Activated naive CD4-positive, alpha-beta T cell treated with anti-CD3 and anti-CD28 coated beads, Interleukin-2, amount 50 U/mL, for 72 hours (primary cell): ENCODE measurements at regions not wholly inside any gene's neighbourhood (a gene's known extent, or its start where the extent isn't known, plus 50 kb on each side); places are given as distances from the start of the nearest gene placed in this dataset.

Source experiments
- ATAC-seq, 2 donors: fragments of 150-1000 bp; cut with Tn5 transposase; 2 replicates each; pipeline ENCODE4 v1.10.0; 2021; ENCODE audit warnings: mild to moderate bottlenecking in 2 of 2, moderate library complexity in 2 of 2
- DNase-seq, 2 donors: peaks; one replicate each; pipeline ENCODE4 v3.0.0; 2021 to 2022; ENCODE audit warnings: low spot score in 2 of 2
- H3K27ac Mint-ChIP-seq, 2 donors: one replicate each; pipeline ENCODE4 v1.8.0; 2022; ENCODE audit warnings: mild to moderate bottlenecking in 2 of 2, mixed read lengths in 2 of 2
- H3K36me3 Mint-ChIP-seq, 2 donors: one replicate each; pipeline ENCODE4 v1.8.0; 2022; ENCODE audit warnings: mixed read lengths in 2 of 2
- H3K9me3 Mint-ChIP-seq, 2 donors: one replicate each; pipeline ENCODE4 v1.8.0; 2022; ENCODE audit warnings: mixed read lengths in 2 of 2

DNA sequence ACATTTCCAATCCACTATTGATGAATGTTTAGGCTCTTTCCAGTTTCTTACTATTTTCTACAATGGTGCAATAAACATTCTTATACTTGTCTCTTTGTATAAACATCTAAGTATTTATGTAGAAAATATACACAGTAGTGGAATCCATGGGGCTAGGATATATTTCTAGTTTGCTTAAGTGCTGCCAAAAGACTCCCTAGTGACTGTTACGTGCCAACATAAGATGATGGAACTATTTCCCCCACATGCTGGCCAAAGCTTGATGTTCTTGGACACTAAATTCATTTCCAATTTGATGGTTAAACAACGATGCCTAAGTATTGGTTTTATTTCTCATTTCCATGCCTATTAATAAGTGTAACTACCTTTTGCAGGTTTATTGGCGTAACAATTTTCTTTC is 378.4 kb upstream of the HNRNPA3 start:
- H3K27ac Mint-ChIP-seq, result no peak overlapping the region
- H3K9me3 Mint-ChIP-seq, result no peaks in the 10 kb centered on the region
- H3K36me3 Mint-ChIP-seq, result no peaks in the 10 kb centered on the region
- ATAC-seq, result no peak
- DNase-seq, result no peak

DNA sequence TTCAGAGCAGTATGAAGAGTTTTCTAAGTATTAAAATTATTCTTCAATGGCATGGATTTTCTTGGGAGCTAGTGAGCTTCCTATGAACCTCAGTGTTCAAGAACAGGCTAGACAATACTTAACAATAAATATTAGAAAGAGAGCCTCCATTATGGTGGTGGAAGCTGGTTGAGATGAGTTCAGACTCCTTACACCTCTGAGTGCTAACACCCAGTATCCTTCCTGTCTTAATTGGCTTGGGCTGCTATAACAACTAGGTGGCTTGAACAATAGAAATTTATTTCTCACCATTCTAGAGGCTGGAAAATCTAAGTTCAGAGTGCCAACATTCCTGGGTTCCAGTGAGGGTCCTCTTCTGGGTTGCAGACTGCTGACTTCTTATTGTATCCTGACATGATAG is 369.4 kb upstream of the HNRNPA3 start:
- H3K9me3 Mint-ChIP-seq, result peaks cover 3 to 8% of the 10 kb centered on the region in 2 donors
- no peaks in the 10 kb centered on the region for H3K36me3 Mint-ChIP-seq
- DNase-seq (no peak), ATAC-seq (no peak)
- no peak overlapping the region for H3K27ac Mint-ChIP-seq

DNA sequence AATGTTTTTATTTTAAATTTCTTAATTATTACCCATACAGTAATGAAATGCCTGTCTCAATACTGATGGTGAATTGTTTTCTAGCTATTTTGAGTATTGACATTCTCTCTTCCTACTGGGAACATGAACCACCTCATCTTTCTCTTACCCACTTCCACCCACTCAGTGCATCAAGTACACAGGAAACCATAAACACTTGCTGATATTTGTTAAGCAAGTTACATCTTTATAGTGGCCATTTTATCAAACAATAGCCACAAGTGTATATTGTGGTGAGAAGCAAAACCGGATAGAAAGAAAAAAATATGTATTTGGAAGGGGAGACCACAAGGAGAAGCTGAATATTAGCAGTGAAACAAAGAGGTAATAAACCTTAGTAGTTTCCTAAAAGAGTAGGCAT is 368.1 kb upstream of the HNRNPA3 start:
- H3K9me3 Mint-ChIP-seq, result peaks cover 3 to 11% of the 10 kb centered on the region in 2 donors
- H3K27ac Mint-ChIP-seq, result no peak overlapping the region
- DNase-seq, result no peak
- no peak for ATAC-seq
- H3K36me3 Mint-ChIP-seq, result no peaks in the 10 kb centered on the region

- no peak overlapping the region for H3K27ac Mint-ChIP-seq
- ATAC-seq, result no peak
These were observed 366.9 kb upstream of the HNRNPA3 start for GRCh38 chr2:176845718-176846117.

DNA sequence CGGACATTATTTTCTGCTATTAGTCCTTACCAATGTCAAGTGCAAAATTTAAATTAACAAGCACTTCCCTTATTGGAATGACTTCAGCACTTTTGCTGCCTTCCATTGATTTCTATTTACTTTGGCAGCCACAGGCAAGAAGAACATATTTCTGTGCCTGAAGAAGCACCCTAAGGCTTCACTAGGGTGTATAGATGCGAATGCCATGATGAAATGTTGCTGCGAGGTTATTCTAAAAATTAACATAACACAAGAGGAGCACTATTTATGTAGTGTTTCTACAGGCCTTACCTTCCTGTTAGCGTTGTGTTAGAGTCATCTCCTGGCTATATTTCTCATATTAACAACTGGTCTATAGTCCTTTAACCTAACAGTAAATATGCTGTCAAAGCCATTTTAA is 365.0 kb upstream of the HNRNPA3 start:
- Mint-ChIP-seq H3K36me3 (no peaks in the 10 kb centered on the region), H3K9me3 (peaks cover 3 to 12% of the 10 kb centered on the region in 2 donors), H3K27ac (no peak overlapping the region)
- no peak for DNase-seq
- no peak for ATAC-seq

More at GRCh38 chr2:176845718-176846117, 366.9 kb upstream of the HNRNPA3 start:
- DNase-seq, result no peak
- H3K9me3 Mint-ChIP-seq, result peaks cover 3 to 12% of the 10 kb centered on the region in 2 donors
- no peaks in the 10 kb centered on the region for H3K36me3 Mint-ChIP-seq

GRCh38 chr2:176848844-176849243 is 363.8 kb upstream of the HNRNPA3 start:
- no peak overlapping the region for H3K27ac Mint-ChIP-seq
- no peak for ATAC-seq
- DNase-seq, result no peak
- H3K36me3 Mint-ChIP-seq, result no peaks in the 10 kb centered on the region
- peaks cover 3 to 10% of the 10 kb centered on the region in 2 donors for H3K9me3 Mint-ChIP-seq

DNA sequence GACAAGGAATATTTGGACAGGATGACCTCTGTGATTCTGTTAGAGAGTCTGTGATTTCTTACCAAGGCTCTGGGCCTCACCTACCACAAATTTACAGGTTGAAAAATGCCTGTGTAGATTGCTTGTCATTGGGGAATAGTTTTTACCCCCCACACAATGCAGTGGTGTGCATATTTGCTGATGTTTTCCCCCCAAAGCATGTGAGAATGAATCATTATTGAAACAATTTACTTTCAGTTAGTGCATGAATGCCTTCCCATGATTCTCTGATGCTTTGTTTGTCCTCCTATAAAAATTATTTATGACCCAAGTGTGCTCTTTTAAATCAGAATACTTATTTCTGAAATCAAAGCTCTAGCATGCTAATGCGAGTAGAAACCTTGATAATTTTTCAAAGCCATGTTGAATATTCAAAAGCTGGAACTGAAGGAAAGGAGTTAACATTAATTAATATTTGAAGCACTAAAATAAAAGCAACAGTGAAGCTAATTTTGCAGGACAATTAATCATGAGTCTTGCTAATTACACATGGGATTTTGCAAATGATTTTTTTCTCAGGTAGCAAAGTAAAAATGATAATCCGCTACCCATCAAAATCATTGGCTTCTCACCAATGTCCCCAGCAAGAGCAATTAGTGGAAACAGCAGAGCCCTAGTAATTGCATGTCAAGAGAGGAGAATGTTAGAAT is 361.2 kb upstream of the HNRNPA3 start:
- no peak for ATAC-seq

DNA sequence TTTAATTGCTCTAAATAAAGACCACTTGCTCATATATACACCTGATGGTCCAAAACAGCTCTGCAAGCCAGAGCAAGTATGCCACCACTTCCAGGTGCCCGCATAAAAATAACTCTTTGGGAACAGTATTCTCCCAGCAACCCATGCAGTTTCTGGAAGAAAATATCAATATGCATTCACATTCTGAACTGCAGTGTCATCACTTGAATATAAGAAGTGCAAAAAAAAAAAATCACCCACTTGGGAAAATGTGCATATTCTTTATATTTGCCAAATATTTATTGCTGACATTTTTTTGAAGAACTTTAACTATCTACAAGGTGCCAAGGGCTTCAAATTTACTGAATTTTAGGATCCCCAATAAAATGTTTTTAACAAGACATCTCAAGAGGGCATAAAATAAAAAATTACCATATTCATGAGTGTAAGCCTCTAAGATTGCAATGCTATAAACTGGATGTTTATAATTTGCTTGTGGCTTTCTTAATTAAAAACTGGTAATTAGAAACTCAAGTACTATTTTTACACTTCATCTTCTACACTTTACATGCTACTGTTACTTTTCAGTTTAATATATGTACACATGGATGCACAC is 360.6 kb upstream of the HNRNPA3 start:
- Mint-ChIP-seq H3K36me3 (no peaks in the 10 kb centered on the region), H3K9me3 (peaks cover 3 to 9% of the 10 kb centered on the region in 2 donors), H3K27ac (no peak overlapping the region)
- DNase-seq (no peak), ATAC-seq (no peak)

More for the DNA sequence above, 361.2 kb upstream of the HNRNPA3 start:
- DNase-seq, result no peak
- H3K9me3 Mint-ChIP-seq, result peaks cover 0 to 4% of the 10 kb centered on the region in 2 donors
- no peak overlapping the region for H3K27ac Mint-ChIP-seq
- H3K36me3 Mint-ChIP-seq, result no peaks in the 10 kb centered on the region

DNA sequence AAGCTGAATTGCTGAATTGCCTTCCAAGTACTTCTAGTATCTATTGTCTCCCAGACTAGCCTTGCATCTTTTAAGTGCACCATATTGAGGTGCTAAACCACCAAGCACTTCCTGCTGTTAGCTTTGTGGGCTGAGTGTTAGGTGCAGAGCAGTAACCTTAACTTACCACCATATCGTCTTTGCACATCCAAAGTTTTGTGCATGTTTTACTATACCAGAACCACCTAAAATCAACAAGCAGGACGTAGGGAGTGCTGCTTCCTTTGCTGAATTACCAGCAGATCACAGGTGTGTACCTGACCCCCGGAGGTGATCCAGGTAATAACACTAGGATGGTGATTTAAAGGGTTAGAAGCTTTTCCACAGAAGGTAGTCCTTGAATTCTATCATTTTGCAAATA is 359.9 kb upstream of the HNRNPA3 start:
- DNase-seq (peak in 1 of 2 donors; percentile 5), ATAC-seq (peak; percentile 67 to 86)
- H3K27ac Mint-ChIP-seq, result no peak overlapping the region
- no peaks in the 10 kb centered on the region for H3K36me3 Mint-ChIP-seq
- peaks cover 3 to 9% of the 10 kb centered on the region in 2 donors for H3K9me3 Mint-ChIP-seq

DNA sequence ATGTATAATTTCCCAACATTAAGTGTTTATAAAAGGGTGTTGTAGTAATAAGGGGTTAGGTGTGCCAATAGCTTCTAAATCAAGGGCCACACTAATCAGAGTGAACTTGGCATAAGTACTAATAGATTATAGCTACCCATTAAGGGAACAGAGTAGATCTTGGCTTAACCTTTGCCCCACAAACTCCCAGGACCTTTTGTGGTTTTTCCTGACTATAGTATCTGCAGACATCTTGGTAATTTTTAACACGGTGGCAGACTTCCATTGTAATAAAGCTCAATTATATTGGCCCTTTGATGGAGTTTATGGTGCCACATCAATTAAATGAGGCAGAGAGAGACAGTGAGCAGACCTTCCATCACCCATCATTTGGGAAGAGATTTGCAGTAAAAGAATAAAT is 358.5 kb upstream of the HNRNPA3 start:
- no peak overlapping the region for H3K27ac Mint-ChIP-seq
- ATAC-seq, result no peak
- no peaks in the 10 kb centered on the region for H3K36me3 Mint-ChIP-seq
- peaks cover 3 to 9% of the 10 kb centered on the region in 2 donors for H3K9me3 Mint-ChIP-seq
- no peak for DNase-seq

DNA sequence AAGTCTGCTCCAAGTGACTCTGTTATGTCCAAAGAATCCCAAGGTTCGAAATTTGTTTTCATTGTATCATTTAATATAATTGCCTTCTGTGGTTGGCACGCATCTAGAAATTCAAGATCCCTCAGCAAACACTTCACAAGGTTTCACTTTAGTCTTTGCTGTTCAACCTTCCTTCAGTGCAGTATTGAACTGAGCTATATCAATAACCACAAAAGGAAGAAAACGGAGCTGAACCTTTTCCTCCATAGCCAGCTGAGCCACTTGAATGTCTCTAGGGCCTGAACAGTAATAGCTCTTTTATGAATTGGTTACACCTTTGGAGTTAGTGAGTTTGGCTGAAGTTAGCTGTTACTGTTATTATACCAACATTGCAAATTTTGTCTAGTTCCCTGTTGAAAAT is 357.7 kb upstream of the HNRNPA3 start:
- Mint-ChIP-seq H3K9me3 (peaks cover 3 to 5% of the 10 kb centered on the region in 2 donors), H3K27ac (no peak overlapping the region), H3K36me3 (no peaks in the 10 kb centered on the region)
- DNase-seq, result no peak
- peak; percentile 43 to 86 for ATAC-seq

DNA sequence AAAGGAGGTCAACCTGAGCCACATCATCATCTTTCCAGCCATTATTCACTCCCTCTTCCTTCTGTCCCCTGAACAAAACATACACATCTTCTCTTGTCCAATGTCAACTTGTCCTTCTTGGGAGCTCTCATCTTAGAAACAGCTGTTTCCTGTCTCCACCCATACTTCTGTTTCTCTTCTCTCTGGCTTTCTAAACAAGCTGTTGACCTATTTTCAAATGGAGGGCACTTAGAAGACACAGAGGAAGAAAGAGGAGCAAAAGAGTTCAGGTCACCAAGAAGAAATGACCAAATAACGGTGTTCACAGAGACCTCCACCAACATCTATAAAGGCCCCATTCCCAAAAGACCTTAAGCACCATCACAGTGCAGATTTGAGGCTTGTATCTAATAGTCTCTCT is 355.9 kb upstream of the HNRNPA3 start:
- H3K9me3 Mint-ChIP-seq, result peaks cover 3 to 5% of the 10 kb centered on the region in 2 donors
- no peaks in the 10 kb centered on the region for H3K36me3 Mint-ChIP-seq
- H3K27ac Mint-ChIP-seq, result no peak overlapping the region
- DNase-seq (no peak), ATAC-seq (no peak)

DNA sequence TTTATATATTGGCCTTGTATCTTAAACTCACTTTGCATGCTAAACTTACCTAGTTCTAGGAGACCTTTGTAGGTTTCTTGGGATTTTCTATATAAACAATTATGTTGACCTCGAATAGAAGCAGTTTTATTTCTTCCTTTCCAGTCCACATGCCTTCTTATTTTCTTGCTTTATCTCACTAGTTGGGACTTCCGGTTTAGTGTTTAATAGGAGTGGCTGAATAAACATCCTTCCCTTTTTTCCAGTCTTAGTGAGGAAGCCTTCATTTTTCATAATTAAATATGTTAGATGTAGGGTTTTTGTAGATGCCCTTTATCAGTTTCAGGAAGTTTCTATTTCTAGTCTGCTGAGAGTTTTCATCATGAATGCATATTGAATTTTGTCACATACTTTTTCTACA is 347.3 kb upstream of the HNRNPA3 start:
- Mint-ChIP-seq H3K9me3 (peaks cover 0 to 4% of the 10 kb centered on the region in 2 donors), H3K36me3 (peaks cover 0 to 5% of the 10 kb centered on the region in 2 donors), H3K27ac (no peak overlapping the region)
- DNase-seq (no peak), ATAC-seq (no peak)

DNA sequence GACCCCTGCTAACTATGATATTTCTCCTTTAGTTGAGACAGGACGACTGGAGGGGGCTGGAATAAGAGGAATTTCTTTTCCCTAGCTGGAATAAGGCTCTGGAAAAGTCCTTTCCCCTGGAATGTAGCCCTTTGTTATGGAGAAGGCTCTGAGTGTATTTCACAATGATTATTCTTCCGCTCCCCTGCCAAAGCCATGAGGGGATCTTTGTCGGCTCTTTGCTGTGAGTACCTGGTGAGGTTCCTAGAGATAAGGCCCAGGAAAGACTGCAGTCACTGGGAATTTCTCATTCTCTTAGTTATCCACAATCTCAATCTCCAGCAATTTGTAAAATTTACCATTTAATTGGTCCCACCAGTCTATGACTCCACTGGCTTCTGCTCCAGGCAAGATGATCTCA is 340.2 kb upstream of the HNRNPA3 start:
- H3K36me3 Mint-ChIP-seq, result peaks cover 12 to 26% of the 10 kb centered on the region in 2 donors
- DNase-seq (no peak), ATAC-seq (no peak)
- H3K27ac Mint-ChIP-seq, result no peak overlapping the region
- H3K9me3 Mint-ChIP-seq, result peaks cover 21 to 23% of the 10 kb centered on the region in 2 donors

DNA sequence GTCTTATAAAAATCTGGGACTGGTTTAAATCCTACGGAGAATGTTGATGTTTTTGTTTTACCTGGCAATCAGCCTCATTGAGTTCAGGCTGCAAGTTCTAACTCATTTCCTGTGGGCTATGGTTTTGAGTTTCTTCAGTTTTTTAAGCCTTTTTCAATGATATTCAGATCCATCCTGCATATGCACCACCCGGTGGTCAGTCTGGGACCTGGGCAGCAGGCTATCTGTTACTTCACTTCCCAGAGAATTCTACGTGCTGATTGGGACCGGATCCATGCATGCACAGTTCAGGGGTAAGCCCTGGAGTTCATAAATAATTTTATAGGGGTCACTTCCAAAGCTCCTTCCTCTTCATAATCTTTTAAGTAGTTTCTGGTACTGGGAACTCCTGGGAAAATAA is 339.2 kb upstream of the HNRNPA3 start:
- Mint-ChIP-seq H3K36me3 (peaks cover 12 to 26% of the 10 kb centered on the region in 2 donors), H3K27ac (no peak overlapping the region), H3K9me3 (peaks cover 21 to 23% of the 10 kb centered on the region in 2 donors)
- DNase-seq (no peak), ATAC-seq (no peak)

- Mint-ChIP-seq H3K36me3 (peaks cover 4 to 10% of the 10 kb centered on the region in 2 donors), H3K9me3 (peaks cover 5 to 16% of the 10 kb centered on the region in 2 donors), H3K27ac (no peak overlapping the region)
- DNase-seq (no peak), ATAC-seq (peak in 1 of 2 donors; percentile 53)
These were observed 336.0 kb upstream of the HNRNPA3 start for GRCh38 chr2:176876493-176877103.

DNA sequence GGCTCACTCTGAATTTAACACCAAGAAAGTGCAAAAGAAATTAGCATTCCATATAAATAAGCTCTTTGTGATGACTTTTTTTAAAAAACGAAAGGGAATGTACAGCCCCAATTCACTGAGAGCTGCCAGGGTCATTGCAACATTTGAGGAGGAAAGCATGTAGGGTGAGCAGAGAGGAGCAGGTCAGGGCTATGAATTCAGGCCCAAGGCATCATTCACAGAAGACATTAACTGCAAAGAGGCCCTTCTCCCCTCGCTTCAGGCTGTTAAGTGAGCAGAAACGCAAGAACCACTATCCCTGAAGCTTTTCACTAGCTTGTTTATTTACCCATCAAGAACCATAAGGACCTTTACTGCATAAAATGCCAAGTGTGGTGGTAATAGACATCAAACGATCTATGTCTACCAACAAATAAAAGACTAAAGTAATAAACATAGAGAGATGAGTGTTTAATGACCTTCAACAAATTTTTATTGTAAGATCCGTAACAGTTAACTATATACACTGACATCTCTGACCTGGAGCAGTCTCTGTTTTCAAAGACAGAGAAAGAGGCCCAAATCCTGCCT is 333.1 kb upstream of the HNRNPA3 start:
- H3K36me3 Mint-ChIP-seq, result no peaks in the 10 kb centered on the region
- H3K27ac Mint-ChIP-seq, result no peak overlapping the region
- peaks cover 0 to 4% of the 10 kb centered on the region in 2 donors for H3K9me3 Mint-ChIP-seq
- no peak for ATAC-seq
- DNase-seq, result no peak
